Umbilical cord (tissue), 1 donor: ENCODE measurements at regions not wholly inside any gene's neighbourhood (a gene's known extent, or its start where the extent isn't known, plus 50 kb on each side); places are given as distances from the start of the nearest gene placed in this dataset.

Experiments used
- DNase-seq: peaks from one replicate; pipeline ENCODE4 v3.0.0-alpha.2; 2015; ENCODE audit warnings: low spot score

- peak; percentile 68 for DNase-seq
These were observed 180.5 kb downstream of the TGFB2 start for GRCh38 chr1:218525451-218526197.

- no peak for DNase-seq
These were observed 181.1 kb downstream of the TGFB2 start for GRCh38 chr1:218526198-218526580.

GRCh38 chr1:218527737-218528136 lies 182.6 kb downstream of the TGFB2 start:
- DNase-seq, result peak; percentile 88

GRCh38 chr1:218529646-218530300 lies 184.6 kb downstream of the TGFB2 start:
- peak; percentile 71 for DNase-seq

GRCh38 chr1:218531936-218532335 lies 186.8 kb downstream of the TGFB2 start:
- no peak for DNase-seq

- DNase-seq, result no peak
These were observed 191.3 kb downstream of the TGFB2 start for GRCh38 chr1:218536296-218536986.

- peak; percentile 52 for DNase-seq
These were observed 192.2 kb downstream of the TGFB2 start for GRCh38 chr1:218537122-218537913.

GRCh38 chr1:218538341-218538740 lies 193.2 kb downstream of the TGFB2 start:
- DNase-seq, result no peak

- DNase-seq, result no peak
These were observed 201.2 kb downstream of the TGFB2 start for GRCh38 chr1:218546314-218546713.

GRCh38 chr1:218547957-218548730 lies 203.0 kb downstream of the TGFB2 start:
- DNase-seq, result no peak

- no peak for DNase-seq
These were observed 203.6 kb downstream of the TGFB2 start for GRCh38 chr1:218548764-218549163.

GRCh38 chr1:218553197-218553596 lies 208.1 kb downstream of the TGFB2 start:
- no peak for DNase-seq

GRCh38 chr1:218556016-218556415 lies 210.9 kb downstream of the TGFB2 start:
- no peak for DNase-seq

GRCh38 chr1:218557731-218558130 lies 212.6 kb downstream of the TGFB2 start:
- no peak for DNase-seq

GRCh38 chr1:218558271-218558810 lies 213.2 kb downstream of the TGFB2 start:
- DNase-seq, result no peak

- DNase-seq, result no peak
These were observed 220.2 kb downstream of the TGFB2 start for GRCh38 chr1:218565377-218565776.

GRCh38 chr1:218568962-218569550 lies 223.9 kb downstream of the TGFB2 start:
- DNase-seq, result no peak

- DNase-seq, result no peak
These were observed 225.3 kb downstream of the TGFB2 start for GRCh38 chr1:218570456-218570855.

GRCh38 chr1:218571491-218571890 lies 226.4 kb downstream of the TGFB2 start:
- no peak for DNase-seq

- DNase-seq, result no peak
These were observed 226.9 kb downstream of the TGFB2 start for GRCh38 chr1:218572050-218572449.
